Left lung (tissue), 4 donors: ENCODE measurements at regions not wholly inside any gene's neighbourhood (a gene's known extent, or its start where the extent isn't known, plus 50 kb on each side); places are given as distances from the start of the nearest gene placed in this dataset.

Experiments used
- ATAC-seq: fragments of 200-7000 bp; cut with Tn5 transposase; one replicate; pipeline ENCODE4 v1.9.1; 2020; ENCODE audit warnings: moderate library complexity
- DNase-seq, 4 donors: peaks; one replicate each; pipeline ENCODE4 v3.0.0-alpha.2; 2013 to 2020
- H3K27ac ChIP-seq, 2 donors: fragments of 200-600 bp; sonication (generic) in 1 of 2; one replicate each; pipeline versions ENCODE4 v1.5.0 to v1.8.0; 2020 to 2021
- H3K27me3 ChIP-seq, 2 donors: fragments of 200-600 bp; sonication (generic) in 1 of 2; one replicate each; pipeline versions ENCODE4 v1.5.0 to v1.8.0; 2020 to 2021
- H3K36me3 ChIP-seq, 2 donors: fragments of 200-600 bp; sonication (generic) in 1 of 2; one replicate each; pipeline versions ENCODE4 v1.5.0 to v1.8.0; 2020 to 2021
- H3K4me1 ChIP-seq, 2 donors: fragments of 200-600 bp; one replicate each; pipeline ENCODE4 v1.8.0; 2021
- H3K4me3 ChIP-seq, 2 donors: fragments of 200-600 bp; sonication (generic) in 1 of 2; one replicate each; pipeline versions ENCODE4 v1.5.0 to v1.8.0; 2020 to 2021; ENCODE audit warnings: mild to moderate bottlenecking in 1 of 2
- H3K9me3 ChIP-seq, 2 donors: fragments of 200-600 bp; sonication (generic) in 1 of 2; one replicate each; pipeline versions ENCODE4 v1.5.0 to v1.8.0; 2020 to 2021
- intact Hi-C, 2 donors: fragments of 100-400 bp; cut with DNase I; formaldehyde crosslinking; loops; one replicate each; pipeline versions ENCODE4 v1.11.2 to v1.14.2; 2022
- TF ChIP-seq, protein P1 (sequence below), 2 donors: fragments of 200-600 bp; sonication (generic) in 1 of 2; IDR thresholded peaks; one replicate each; pipeline versions ENCODE4 v1.5.0 to v1.8.0; 2021; ENCODE audit warnings: antibody characterized with exemption in 2 of 2
- donor health status: DM: no; HTN: yes; CAD: no.
- donor health status: DM: no; HTN: no; CAD: no.

DNA sequence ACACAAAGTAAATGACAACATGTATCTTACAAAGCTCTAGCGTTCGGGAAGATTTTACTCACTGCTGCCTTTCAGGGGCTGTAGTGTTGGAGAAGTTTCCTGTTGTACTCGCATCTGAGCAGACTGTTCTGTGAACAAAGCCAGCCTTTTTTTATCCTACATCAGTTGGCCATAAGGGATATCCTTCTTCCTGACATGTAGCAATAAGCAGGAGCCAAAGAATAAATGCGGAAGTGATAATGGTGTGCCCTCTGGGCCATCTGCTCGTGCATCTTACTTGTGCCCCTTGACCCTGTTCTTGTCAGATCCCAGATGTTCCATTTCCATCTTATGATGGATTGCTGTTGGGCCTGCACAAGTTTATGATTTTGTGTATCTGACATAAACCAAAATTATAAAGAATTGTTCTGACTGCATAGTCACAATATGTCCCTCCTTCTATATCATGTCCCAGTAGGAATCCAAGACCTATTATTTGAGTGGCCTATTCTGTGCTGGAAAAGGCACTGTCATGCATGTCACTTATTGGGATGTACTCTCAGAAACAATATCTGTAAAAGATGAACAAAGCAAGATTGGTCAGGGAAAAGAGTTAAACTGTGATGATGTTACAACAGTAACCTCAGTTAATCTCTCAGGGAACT, 631.3 kb downstream of the NSUN3 start:
- DNase-seq (no peak), ATAC-seq (no peak)
- no peaks in the 10 kb centered on the region for H3K4me1 ChIP-seq
- no peaks in the 10 kb centered on the region for H3K36me3 ChIP-seq
- TF ChIP-seq, protein P1, sequence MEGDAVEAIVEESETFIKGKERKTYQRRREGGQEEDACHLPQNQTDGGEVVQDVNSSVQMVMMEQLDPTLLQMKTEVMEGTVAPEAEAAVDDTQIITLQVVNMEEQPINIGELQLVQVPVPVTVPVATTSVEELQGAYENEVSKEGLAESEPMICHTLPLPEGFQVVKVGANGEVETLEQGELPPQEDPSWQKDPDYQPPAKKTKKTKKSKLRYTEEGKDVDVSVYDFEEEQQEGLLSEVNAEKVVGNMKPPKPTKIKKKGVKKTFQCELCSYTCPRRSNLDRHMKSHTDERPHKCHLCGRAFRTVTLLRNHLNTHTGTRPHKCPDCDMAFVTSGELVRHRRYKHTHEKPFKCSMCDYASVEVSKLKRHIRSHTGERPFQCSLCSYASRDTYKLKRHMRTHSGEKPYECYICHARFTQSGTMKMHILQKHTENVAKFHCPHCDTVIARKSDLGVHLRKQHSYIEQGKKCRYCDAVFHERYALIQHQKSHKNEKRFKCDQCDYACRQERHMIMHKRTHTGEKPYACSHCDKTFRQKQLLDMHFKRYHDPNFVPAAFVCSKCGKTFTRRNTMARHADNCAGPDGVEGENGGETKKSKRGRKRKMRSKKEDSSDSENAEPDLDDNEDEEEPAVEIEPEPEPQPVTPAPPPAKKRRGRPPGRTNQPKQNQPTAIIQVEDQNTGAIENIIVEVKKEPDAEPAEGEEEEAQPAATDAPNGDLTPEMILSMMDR (IDR thresholded peaks at IDR 0.05), result no peak
- no peaks in the 10 kb centered on the region for H3K9me3 ChIP-seq
- H3K27ac ChIP-seq, result no peak overlapping the region
- H3K27me3 ChIP-seq, result no peaks in the 10 kb centered on the region
- intact Hi-C loops, result no loop called here
- no peak overlapping the region for H3K4me3 ChIP-seq

DNA sequence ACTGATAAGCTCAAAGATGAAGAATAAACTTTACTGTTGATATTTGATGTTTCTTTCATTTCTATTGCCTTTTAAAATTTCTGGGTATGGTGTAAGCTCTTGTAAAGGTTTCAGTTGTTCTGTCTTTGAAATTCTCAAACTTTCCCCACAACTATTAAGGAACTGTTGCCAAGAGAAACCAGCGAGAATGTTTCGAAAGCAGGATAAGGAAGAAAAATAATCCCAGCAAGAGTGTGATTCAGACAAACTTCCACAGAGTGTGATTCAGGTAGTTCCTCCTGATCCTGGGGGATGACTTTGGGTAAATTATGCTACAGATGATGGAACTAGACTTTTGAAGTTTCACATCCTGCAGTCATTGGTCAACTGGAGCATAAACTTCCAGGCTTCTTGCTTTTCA, 632.0 kb downstream of the NSUN3 start:
- Histone ChIP-seq H3K27me3 (no peaks in the 10 kb centered on the region), H3K9me3 (no peaks in the 10 kb centered on the region), H3K27ac (no peak overlapping the region), H3K4me3 (no peak overlapping the region), H3K4me1 (no peaks in the 10 kb centered on the region), H3K36me3 (no peaks in the 10 kb centered on the region)
- no peak for ATAC-seq
- TF ChIP-seq, protein P1 (IDR thresholded peaks at IDR 0.05), result no peak
- no peak for DNase-seq
- intact Hi-C loops, result no loop called here

DNA sequence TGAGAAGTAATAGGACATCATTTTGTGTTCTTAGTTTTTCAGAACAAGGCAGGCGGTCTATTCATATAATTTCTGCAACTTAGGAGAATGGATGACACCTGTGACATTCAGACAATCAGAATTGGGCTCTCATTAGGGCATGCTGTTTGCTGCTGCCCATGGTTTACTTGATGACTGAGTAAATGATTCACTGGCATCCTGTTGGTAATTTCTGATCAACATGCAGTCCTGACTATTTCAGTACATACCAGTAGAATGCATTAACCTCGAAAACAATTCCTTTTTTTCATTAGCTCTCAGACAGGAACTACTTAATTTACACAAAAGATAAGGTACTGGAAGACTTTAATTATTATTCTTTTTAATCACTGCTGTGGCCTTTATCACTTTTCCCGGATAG, 641.6 kb downstream of the NSUN3 start:
- Histone ChIP-seq H3K4me1 (no peaks in the 10 kb centered on the region), H3K4me3 (no peak overlapping the region), H3K27me3 (no peaks in the 10 kb centered on the region), H3K27ac (no peak overlapping the region), H3K36me3 (no peaks in the 10 kb centered on the region), H3K9me3 (peaks cover 0 to 8% of the 10 kb centered on the region in 2 donors)
- TF ChIP-seq, protein P1 (IDR thresholded peaks at IDR 0.05), result no peak
- DNase-seq, result no peak
- ATAC-seq, result no peak
- intact Hi-C loops, result no loop called here

DNA sequence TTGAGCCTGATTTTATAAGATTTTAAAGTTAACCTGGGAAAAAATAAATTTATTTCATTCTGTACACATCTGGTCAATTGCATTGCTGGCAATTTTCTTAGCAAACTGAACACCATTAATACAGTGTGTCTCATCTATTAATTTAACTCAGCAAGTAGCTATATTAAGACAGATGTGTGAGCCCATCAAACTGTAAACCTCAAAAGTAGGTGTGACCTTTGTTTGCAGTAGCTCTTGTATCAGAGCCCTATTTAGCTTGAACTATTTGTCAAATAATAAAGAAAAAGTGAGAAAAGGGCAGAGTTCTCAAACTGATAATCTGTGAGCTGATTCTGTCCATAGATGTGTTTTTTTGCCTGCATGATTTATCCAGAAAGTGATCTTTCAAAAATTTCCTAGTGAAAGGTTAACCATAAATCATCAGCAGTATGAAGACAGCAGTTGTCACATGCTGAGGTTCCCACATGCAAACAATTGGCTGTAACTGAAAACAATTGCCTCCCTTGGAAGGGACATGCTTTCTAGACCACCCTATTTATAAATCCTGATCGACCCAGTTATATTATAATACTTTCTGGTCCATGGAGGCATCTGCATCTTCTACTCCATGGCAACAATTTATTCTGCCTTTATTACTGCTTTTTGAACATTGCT, 646.5 kb downstream of the NSUN3 start:
- intact Hi-C loops, result no loop called here
- no peak for DNase-seq
- Histone ChIP-seq H3K9me3 (peaks cover 0 to 8% of the 10 kb centered on the region in 2 donors), H3K4me1 (no peaks in the 10 kb centered on the region), H3K27ac (no peak overlapping the region), H3K27me3 (no peaks in the 10 kb centered on the region), H3K36me3 (no peaks in the 10 kb centered on the region), H3K4me3 (no peak overlapping the region)
- ATAC-seq, result no peak
- TF ChIP-seq, protein P1 (IDR thresholded peaks at IDR 0.05), result no peak

DNA sequence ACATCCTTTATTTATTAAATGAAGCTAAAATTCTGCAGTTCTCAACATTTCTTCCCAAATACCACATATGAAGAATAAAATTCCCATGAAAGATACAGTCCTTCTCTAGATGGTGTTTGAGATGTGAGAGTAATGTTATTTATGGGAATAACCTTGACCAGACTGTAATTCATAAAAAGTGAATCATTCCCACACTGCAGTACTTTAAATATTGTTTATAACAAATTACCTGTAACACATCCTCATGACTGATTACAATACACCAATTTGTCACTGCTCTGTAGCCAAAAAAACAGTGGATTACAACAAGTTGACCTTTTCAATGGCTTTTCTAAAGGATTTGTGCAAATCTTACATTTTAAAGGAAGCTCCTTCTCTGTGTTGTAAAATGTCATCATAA, 651.3 kb downstream of the NSUN3 start:
- no peaks in the 10 kb centered on the region for H3K9me3 ChIP-seq
- no peak overlapping the region for H3K27ac ChIP-seq
- H3K27me3 ChIP-seq, result no peaks in the 10 kb centered on the region
- no peaks in the 10 kb centered on the region for H3K4me1 ChIP-seq
- ATAC-seq (no peak), DNase-seq (no peak)
- H3K36me3 ChIP-seq, result no peaks in the 10 kb centered on the region
- H3K4me3 ChIP-seq, result no peak overlapping the region
- intact Hi-C loops, result no loop called here
- TF ChIP-seq, protein P1 (IDR thresholded peaks at IDR 0.05), result no peak
